ENCODE measurements at regions not wholly inside any gene's neighbourhood (a gene's known extent, or its start where the extent isn't known, plus 50 kb on each side); places are given as distances from the start of the nearest gene placed in this dataset.

DNA sequence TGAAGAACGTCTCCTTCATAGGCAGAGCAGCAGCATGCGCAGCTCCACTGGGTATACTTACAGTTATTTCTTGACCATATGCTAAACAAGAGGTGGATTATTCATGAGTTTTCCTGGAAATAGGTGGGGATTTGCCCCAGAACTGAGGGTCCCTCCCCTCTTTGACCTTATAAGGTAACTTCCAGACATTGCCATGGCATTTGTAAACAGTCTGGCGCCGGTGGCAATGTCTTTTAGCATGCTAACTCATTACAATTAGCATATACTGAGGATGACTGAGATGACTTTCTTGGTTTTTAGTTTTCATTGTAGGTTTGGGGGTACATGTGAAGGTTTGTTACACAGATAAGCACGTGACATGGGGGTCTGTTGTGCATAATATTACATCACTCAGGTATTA, 97.3 kb downstream of the MTNR1A start:
- TF ChIP-seq YY1 (IDR thresholded peaks at IDR 0.05; ENCODE audit: low read depth), result no peak
- TF ChIP-seq EGR1 (IDR thresholded peaks at IDR 0.05), result no peak
- no peak for TF ChIP-seq TCF12 (IDR thresholded peaks at IDR 0.05; ENCODE audit: low read depth)
- TF ChIP-seq USF1 (IDR thresholded peaks at IDR 0.05), result no peak
- no peak for TF ChIP-seq EP300 (IDR thresholded peaks at IDR 0.05; ENCODE audit: borderline replicate concordance)
- no peak for TF ChIP-seq REST (IDR thresholded peaks at IDR 0.05; ENCODE audit: low read depth)
- TF ChIP-seq CREB1 (IDR thresholded peaks at IDR 0.05; ENCODE audit: low read depth), result no peak
- no peak for TF ChIP-seq CEBPB (IDR thresholded peaks at IDR 0.05)
- TF ChIP-seq, protein P1, sequence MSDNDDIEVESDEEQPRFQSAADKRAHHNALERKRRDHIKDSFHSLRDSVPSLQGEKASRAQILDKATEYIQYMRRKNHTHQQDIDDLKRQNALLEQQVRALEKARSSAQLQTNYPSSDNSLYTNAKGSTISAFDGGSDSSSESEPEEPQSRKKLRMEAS (IDR thresholded peaks at IDR 0.05), result no peak
- no peak for TF ChIP-seq FOXM1 (IDR thresholded peaks at IDR 0.05; ENCODE audit: borderline replicate concordance, low read depth)
- no peak for TF ChIP-seq ZBTB7A (IDR thresholded peaks at IDR 0.05; ENCODE audit: low read depth)
- no peak for TF ChIP-seq NFIC (IDR thresholded peaks at IDR 0.05)
- no peak for TF ChIP-seq RAD21 (IDR thresholded peaks at IDR 0.05; ENCODE audit: low read depth)

DNA sequence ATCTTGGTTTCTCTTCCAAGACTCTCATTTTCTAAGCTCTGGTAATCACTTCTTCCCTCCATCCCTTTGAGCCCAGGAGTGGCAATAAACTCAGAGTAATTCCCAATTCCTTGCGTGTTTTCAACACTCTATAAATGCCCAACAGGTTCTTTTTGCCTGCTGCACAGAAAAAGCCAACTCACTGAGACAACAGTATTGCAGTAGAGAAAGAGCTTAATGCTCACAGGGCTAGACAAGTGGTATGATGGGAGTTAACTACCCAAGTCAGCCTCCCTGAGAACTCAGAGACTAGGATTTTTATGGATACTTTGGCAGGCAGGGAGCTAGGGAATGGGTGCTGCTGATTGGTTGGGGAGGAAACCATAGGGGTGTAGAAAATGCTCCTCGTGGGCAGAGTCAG, 103.4 kb downstream of the MTNR1A start:
- TF ChIP-seq TAF1 (IDR thresholded peaks at IDR 0.05; ENCODE audit: low read depth) (no peak), FOXM1 (IDR thresholded peaks at IDR 0.05; ENCODE audit: borderline replicate concordance, low read depth) (no peak), EP300 (IDR thresholded peaks at IDR 0.05; ENCODE audit: borderline replicate concordance) (no peak), TEAD4 (IDR thresholded peaks at IDR 0.05) (no peak), CEBPB (IDR thresholded peaks at IDR 0.05) (no peak), ZBTB7A (IDR thresholded peaks at IDR 0.05; ENCODE audit: low read depth) (no peak), REST (IDR thresholded peaks at IDR 0.05; ENCODE audit: low read depth) (no peak), YY1 (IDR thresholded peaks at IDR 0.05; ENCODE audit: low read depth) (no peak), TCF12 (IDR thresholded peaks at IDR 0.05; ENCODE audit: low read depth) (no peak), RAD21 (IDR thresholded peaks at IDR 0.05; ENCODE audit: low read depth) (no peak), NFIC (IDR thresholded peaks at IDR 0.05) (no peak), USF1 (IDR thresholded peaks at IDR 0.05) (no peak), EGR1 (IDR thresholded peaks at IDR 0.05) (no peak), CREB1 (IDR thresholded peaks at IDR 0.05; ENCODE audit: low read depth) (no peak)
- TF ChIP-seq, protein P1 (IDR thresholded peaks at IDR 0.05), result no peak

- TF ChIP-seq TCF12 (IDR thresholded peaks at IDR 0.05; ENCODE audit: low read depth) (no peak), CEBPB (IDR thresholded peaks at IDR 0.05) (peak; percentile 56)
These were observed 105.4 kb downstream of the MTNR1A start for GRCh38 chr4:186449954-186450353.

GRCh38 chr4:186445040-186445439, 110.3 kb downstream of the MTNR1A start:
- no peak for TF ChIP-seq TEAD4 (IDR thresholded peaks at IDR 0.05)
- no peak for TF ChIP-seq EGR1 (IDR thresholded peaks at IDR 0.05)
- no peak for TF ChIP-seq FOXM1 (IDR thresholded peaks at IDR 0.05; ENCODE audit: borderline replicate concordance, low read depth)
- no peak for TF ChIP-seq ZBTB7A (IDR thresholded peaks at IDR 0.05; ENCODE audit: low read depth)
- no peak for TF ChIP-seq RAD21 (IDR thresholded peaks at IDR 0.05; ENCODE audit: low read depth)
- TF ChIP-seq CREB1 (IDR thresholded peaks at IDR 0.05; ENCODE audit: low read depth), result no peak
- no peak for TF ChIP-seq YY1 (IDR thresholded peaks at IDR 0.05; ENCODE audit: low read depth)
- no peak for TF ChIP-seq USF1 (IDR thresholded peaks at IDR 0.05)
- no peak for TF ChIP-seq REST (IDR thresholded peaks at IDR 0.05; ENCODE audit: low read depth)
- TF ChIP-seq NFIC (IDR thresholded peaks at IDR 0.05), result no peak
- TF ChIP-seq TAF1 (IDR thresholded peaks at IDR 0.05; ENCODE audit: low read depth), result no peak
- no peak for TF ChIP-seq CEBPB (IDR thresholded peaks at IDR 0.05)
- TF ChIP-seq TCF12 (IDR thresholded peaks at IDR 0.05; ENCODE audit: low read depth), result no peak
- TF ChIP-seq, protein P1 (IDR thresholded peaks at IDR 0.05), result no peak
- no peak for TF ChIP-seq EP300 (IDR thresholded peaks at IDR 0.05; ENCODE audit: borderline replicate concordance)
